HEK293 (cell line): ENCODE measurements at regions not wholly inside any gene's neighbourhood (a gene's known extent, or its start where the extent isn't known, plus 50 kb on each side); places are given as distances from the start of the nearest gene placed in this dataset.

Experiments
- CTCF ChIA-PET: fragments of 350-600 bp; formaldehyde crosslinking; extraction: SDS; loops from one replicate; lab custom pipeline; 2021; ENCODE audit warnings: antibody characterized with exemption; lab: Yijun Ruan, JAX
- POLR2A ChIA-PET: fragments of 300-600 bp; formaldehyde crosslinking; extraction: SDS; loops from one replicate; lab custom pipeline; 2020; ENCODE audit warnings: antibody characterized with exemption, inconsistent platforms; lab: Yijun Ruan, JAX
- H3K27ac ChIP-seq: fragments of 200-500 bp; sonication (Bioruptor generic); 2 replicates; pipeline ENCODE4 v1.5.1; 2014; ENCODE audit warnings: low read depth, low read length, control low read depth, inconsistent platforms; ENCODE audit errors: extremely low read depth
- H3K36me3 ChIP-seq, 2 experiments: fragments of 200-500 bp in 1 of 2; sonication (Bioruptor generic) in 1 of 2; 1 replicate in 1 of 2; 2 replicates in 1 of 2; pipeline ENCODE4 v1.5.1; 2014 to 2017; ENCODE audit warnings: inconsistent platforms in 2 of 2, low read length in 2 of 2; ENCODE audit not compliant: control insufficient read depth in 2 of 2, insufficient read depth in 1 of 2
- H3K4me1 ChIP-seq: fragments of 200-500 bp; sonication (Bioruptor generic); 2 replicates; pipeline ENCODE4 v1.5.1; 2014; ENCODE audit warnings: mild to moderate bottlenecking, low read length, inconsistent platforms; ENCODE audit not compliant: control insufficient read depth, insufficient read depth
- H3K4me3 ChIP-seq: 2 replicates; pipeline ENCODE4 v1.5.1; 2011; ENCODE audit warnings: low read depth, mild to moderate bottlenecking, control low read depth, low read length, moderate library complexity
- H3K9me3 ChIP-seq: fragments of 200-500 bp; sonication (Bioruptor generic); 2 replicates; pipeline ENCODE4 v1.5.1; 2014; ENCODE audit warnings: low read depth, low read length, inconsistent platforms; ENCODE audit not compliant: control insufficient read depth, insufficient read depth
- GFI1B ChIP-seq: fragments of 450-650 bp; formaldehyde crosslinking; IDR thresholded peaks from 2 replicates; pipeline ENCODE4 v1.5.1; 2016; ENCODE audit warnings: missing biosample characterization, missing genetic modification characterization
- GLI4 ChIP-seq: fragments of 450-650 bp; formaldehyde crosslinking; IDR thresholded peaks from 2 replicates; pipeline ENCODE4 v1.5.1; 2016; ENCODE audit warnings: missing biosample characterization, missing genetic modification characterization
- HOXA7 ChIP-seq: sonication (generic); formaldehyde crosslinking; IDR thresholded peaks from 2 replicates; pipeline ENCODE4 v1.8.1; 2022; ENCODE audit warnings: missing genetic modification reagents, borderline replicate concordance
- HOXC10 ChIP-seq: sonication (generic); formaldehyde crosslinking; IDR thresholded peaks from 2 replicates; pipeline ENCODE4 v1.8.1; 2023; ENCODE audit warnings: mild to moderate bottlenecking, missing genetic modification reagents
- REPIN1 ChIP-seq: fragments of 450-650 bp; formaldehyde crosslinking; IDR thresholded peaks from 2 replicates; pipeline ENCODE4 v1.5.1; 2017; ENCODE audit warnings: missing biosample characterization, missing genetic modification characterization, low read depth
- SETDB1 ChIP-seq: IDR thresholded peaks from one replicate; pipeline ENCODE4 v1.6.1; 2017; ENCODE audit warnings: mild to moderate bottlenecking, low read length, moderate library complexity, mixed read lengths; ENCODE audit not compliant: insufficient read length
- YY1 ChIP-seq: fragments of 450-650 bp; formaldehyde crosslinking; IDR thresholded peaks from 2 replicates; pipeline ENCODE4 v1.5.1; 2018; ENCODE audit warnings: missing biosample characterization, missing genetic modification characterization
- ZBTB48 ChIP-seq: fragments of 450-650 bp; formaldehyde crosslinking; IDR thresholded peaks from 2 replicates; pipeline ENCODE4 v1.5.1; 2016; ENCODE audit warnings: missing biosample characterization, missing genetic modification characterization
- ZNF10 ChIP-seq: fragments of 450-650 bp; formaldehyde crosslinking; IDR thresholded peaks from 2 replicates; pipeline ENCODE4 v1.5.1; 2017; ENCODE audit warnings: missing biosample characterization, missing genetic modification characterization
- ZNF133 ChIP-seq: fragments of 450-650 bp; formaldehyde crosslinking; IDR thresholded peaks from 2 replicates; pipeline ENCODE4 v1.5.1; 2016; ENCODE audit warnings: missing biosample characterization, missing genetic modification characterization
- ZNF155 ChIP-seq: fragments of 450-650 bp; formaldehyde crosslinking; IDR thresholded peaks from 2 replicates; pipeline ENCODE4 v1.5.1; 2016; ENCODE audit warnings: missing biosample characterization, missing genetic modification characterization
- ZNF157 ChIP-seq: fragments of 450-650 bp; formaldehyde crosslinking; IDR thresholded peaks from 2 replicates; pipeline ENCODE4 v1.5.1; 2016; ENCODE audit warnings: missing biosample characterization, missing genetic modification characterization
- ZNF19 ChIP-seq: fragments of 450-650 bp; formaldehyde crosslinking; IDR thresholded peaks from 2 replicates; pipeline ENCODE4; 2016; ENCODE audit warnings: missing biosample characterization, missing genetic modification characterization, low read depth
- ZNF211 ChIP-seq: fragments of 450-650 bp; formaldehyde crosslinking; IDR thresholded peaks from 2 replicates; pipeline ENCODE4 v1.5.1; 2016; ENCODE audit warnings: low read depth, missing biosample characterization, missing genetic modification characterization
- ZNF24 ChIP-seq: fragments of 450-650 bp; formaldehyde crosslinking; IDR thresholded peaks from 2 replicates; pipeline ENCODE4 v1.5.1; 2016; ENCODE audit warnings: missing biosample characterization, missing genetic modification characterization
- ZNF362 ChIP-seq: fragments of 450-650 bp; formaldehyde crosslinking; IDR thresholded peaks from 2 replicates; pipeline ENCODE4 v1.5.1; 2016; ENCODE audit warnings: missing biosample characterization, missing genetic modification characterization
- ZNF37A ChIP-seq: fragments of 450-650 bp; IDR thresholded peaks from 2 replicates; pipeline ENCODE4 v1.5.1; 2018; ENCODE audit warnings: missing biosample characterization, missing genetic modification characterization
- ZNF521 ChIP-seq: fragments of 450-650 bp; formaldehyde crosslinking; IDR thresholded peaks from 2 replicates; pipeline ENCODE4 v1.5.1; 2017; ENCODE audit warnings: missing biosample characterization, mild to moderate bottlenecking, missing genetic modification characterization
- ZNF529 ChIP-seq: fragments of 450-650 bp; formaldehyde crosslinking; IDR thresholded peaks from 2 replicates; pipeline ENCODE4 v1.5.1; 2017; ENCODE audit warnings: missing genetic modification characterization, missing biosample characterization; ENCODE audit not compliant: insufficient replicate concordance
- ZNF548 ChIP-seq: fragments of 450-650 bp; formaldehyde crosslinking; IDR thresholded peaks from 2 replicates; pipeline ENCODE4 v1.5.1; 2016; ENCODE audit warnings: missing biosample characterization, missing genetic modification characterization
- ZNF658 ChIP-seq: fragments of 450-650 bp; formaldehyde crosslinking; IDR thresholded peaks from 2 replicates; pipeline ENCODE4; 2016; ENCODE audit warnings: missing biosample characterization, missing genetic modification characterization
- ZNF660 ChIP-seq: fragments of 450-650 bp; IDR thresholded peaks from 2 replicates; pipeline ENCODE4 v1.5.1; 2018; ENCODE audit warnings: missing biosample characterization, mild to moderate bottlenecking, missing genetic modification characterization
- ZNF670 ChIP-seq: fragments of 450-650 bp; formaldehyde crosslinking; IDR thresholded peaks from 2 replicates; pipeline ENCODE4 v1.5.1; 2016; ENCODE audit warnings: missing biosample characterization, missing genetic modification characterization, low read depth
- ZSCAN23 ChIP-seq: fragments of 450-650 bp; formaldehyde crosslinking; IDR thresholded peaks from 2 replicates; pipeline ENCODE4 v1.5.1; 2016; ENCODE audit warnings: missing biosample characterization, missing genetic modification characterization
- TF ChIP-seq, protein P1 (sequence below): fragments of 450-650 bp; formaldehyde crosslinking; IDR thresholded peaks from 2 replicates; pipeline ENCODE4 v1.5.1; 2017; ENCODE audit warnings: missing biosample characterization, missing genetic modification characterization

- no peak for TF ChIP-seq REPIN1
- no peak for TF ChIP-seq ZNF548
- TF ChIP-seq YY1 (tag by site-specific recombination): no peak
- no peak for TF ChIP-seq ZNF155 (tag by site-specific recombination)
- no peak for TF ChIP-seq ZSCAN23 (tag by site-specific recombination)
- no peak for TF ChIP-seq HOXC10 (CRISPR knock-in tag)
- no peak for TF ChIP-seq ZNF157 (tag by site-specific recombination)
- TF ChIP-seq ZNF24 (tag by site-specific recombination): no peak
- no peak for TF ChIP-seq ZNF660
These were observed 745.9 kb downstream of the GATA3 start (continued) for GRCh38 chr10:8800426-8800825.

DNA sequence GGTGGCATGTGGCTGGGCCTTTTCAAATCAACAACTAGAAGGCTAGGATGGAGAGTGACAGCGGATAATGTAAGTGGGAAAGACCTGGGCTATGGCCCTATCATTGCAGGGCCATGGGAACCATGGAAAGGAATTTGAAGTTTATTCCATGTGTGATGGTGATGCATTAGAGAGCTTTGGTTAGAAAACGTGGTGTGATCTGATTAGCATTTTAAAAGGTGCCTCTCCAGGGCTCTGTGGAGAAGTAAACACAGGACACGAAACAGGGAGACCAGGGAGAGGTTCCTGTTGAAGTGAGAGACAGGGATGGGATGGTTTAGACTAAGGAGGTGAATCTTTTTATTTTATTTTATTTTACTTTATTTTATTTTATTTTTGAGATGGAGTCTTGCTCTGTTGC, 749.5 kb downstream of the GATA3 start:
- ChIA-PET POLR2A (no interaction called here), CTCF (interaction anchor here (0.6 kb wide), 1 partner anchor 390 kb away, joined by 3 read pairs; no protein-coding TSS in a partner anchor)
- Histone ChIP-seq H3K4me3 (no peak overlapping the region), H3K4me1 (no peaks in the 10 kb centered on the region), H3K36me3 (no peaks in the 10 kb centered on the region), H3K9me3 (no peaks in the 10 kb centered on the region)
- TF ChIP-seq ZNF362 (tag by site-specific recombination) (no peak), ZBTB48 (tag by site-specific recombination) (no peak), GLI4 (tag by site-specific recombination) (no peak), ZNF529 (no peak), ZNF658 (tag by site-specific recombination) (no peak), HOXA7 (CRISPR knock-in tag) (no peak), SETDB1 (no peak), ZNF10 (tag by site-specific recombination) (no peak), ZNF211 (tag by site-specific recombination) (no peak), ZNF19 (tag by site-specific recombination) (no peak), ZNF670 (no peak), GFI1B (tag by site-specific recombination) (no peak)
- TF ChIP-seq, protein P1, sequence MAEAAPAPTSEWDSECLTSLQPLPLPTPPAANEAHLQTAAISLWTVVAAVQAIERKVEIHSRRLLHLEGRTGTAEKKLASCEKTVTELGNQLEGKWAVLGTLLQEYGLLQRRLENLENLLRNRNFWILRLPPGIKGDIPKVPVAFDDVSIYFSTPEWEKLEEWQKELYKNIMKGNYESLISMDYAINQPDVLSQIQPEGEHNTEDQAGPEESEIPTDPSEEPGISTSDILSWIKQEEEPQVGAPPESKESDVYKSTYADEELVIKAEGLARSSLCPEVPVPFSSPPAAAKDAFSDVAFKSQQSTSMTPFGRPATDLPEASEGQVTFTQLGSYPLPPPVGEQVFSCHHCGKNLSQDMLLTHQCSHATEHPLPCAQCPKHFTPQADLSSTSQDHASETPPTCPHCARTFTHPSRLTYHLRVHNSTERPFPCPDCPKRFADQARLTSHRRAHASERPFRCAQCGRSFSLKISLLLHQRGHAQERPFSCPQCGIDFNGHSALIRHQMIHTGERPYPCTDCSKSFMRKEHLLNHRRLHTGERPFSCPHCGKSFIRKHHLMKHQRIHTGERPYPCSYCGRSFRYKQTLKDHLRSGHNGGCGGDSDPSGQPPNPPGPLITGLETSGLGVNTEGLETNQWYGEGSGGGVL (tag by site-specific recombination): no peak
- TF ChIP-seq, all 188 proteins: peak for 0
- no peak overlapping the region for H3K27ac ChIP-seq

- ChIA-PET CTCF (interaction anchor here (0.6 kb wide), 1 partner anchor 138 kb away, joined by 3 read pairs; no protein-coding TSS in a partner anchor), POLR2A (no interaction called here)
- no peaks in the 10 kb centered on the region for H3K4me1 ChIP-seq
- no peaks in the 10 kb centered on the region for H3K9me3 ChIP-seq
- no peak overlapping the region for H3K27ac ChIP-seq
- no peak overlapping the region for H3K4me3 ChIP-seq
- no peaks in the 10 kb centered on the region for H3K36me3 ChIP-seq
- TF ChIP-seq ZNF37A (tag by site-specific recombination) (no peak), ZNF133 (tag by site-specific recombination) (peak; percentile 86), ZBTB48 (tag by site-specific recombination) (no peak), ZNF521 (tag by site-specific recombination) (no peak)
These were observed 756.2 kb downstream of the GATA3 start for GRCh38 chr10:8810677-8811076.
